Breast epithelium (tissue), 3 donors: ENCODE measurements at regions not wholly inside any gene's neighbourhood (a gene's known extent, or its start where the extent isn't known, plus 50 kb on each side); places are given as distances from the start of the nearest gene placed in this dataset.

Source experiments
- CTCF ChIP-seq, 3 donors: fragments of 450-650 bp; IDR thresholded peaks; one replicate each; pipeline ENCODE4 v1.5.1; 2016 to 2017; ENCODE audit warnings: antibody characterized with exemption in 3 of 3, mild to moderate bottlenecking in 3 of 3, moderate library complexity in 3 of 3
- POLR2A ChIP-seq: fragments of 450-650 bp; IDR thresholded peaks from one replicate; pipeline ENCODE4 v1.6.1; 2016; ENCODE audit warnings: antibody characterized with exemption, mild to moderate bottlenecking, moderate library complexity

GRCh38 chr1:103327054-103327719 lies 198.3 kb upstream of the RNPC3 start:
- TF ChIP-seq POLR2A (no peak), CTCF (IDR thresholded peaks at IDR 0.05) (no peak)
